Neuronal stem cell (in vitro differentiated cells): ENCODE measurements at regions not wholly inside any gene's neighbourhood (a gene's known extent, or its start where the extent isn't known, plus 50 kb on each side); places are given as distances from the start of the nearest gene placed in this dataset.

Source experiments
- DNase-seq: peaks from one replicate; pipeline ENCODE4 v3.0.0-alpha.2; 2013; ENCODE audit warnings: low spot score
- H2AFZ ChIP-seq: one replicate; pipeline ENCODE4 v1.6.1; 2013; ENCODE audit warnings: mild to moderate bottlenecking, low read length, inconsistent platforms
- H2AK5ac ChIP-seq: 2 replicates; pipeline ENCODE4 v1.6.1; 2013; ENCODE audit warnings: low read depth, mild to moderate bottlenecking, inconsistent platforms, low read length, moderate library complexity, mixed read lengths
- H2BK120ac ChIP-seq: 2 replicates; pipeline ENCODE4 v1.6.1; 2013; ENCODE audit warnings: low read depth, mild to moderate bottlenecking, inconsistent platforms, low read length, moderate library complexity, mixed read lengths
- H2BK12ac ChIP-seq: one replicate; pipeline ENCODE4 v1.6.1; 2013; ENCODE audit warnings: low read length, inconsistent platforms
- H2BK15ac ChIP-seq: 2 replicates; pipeline ENCODE4 v1.6.1; 2013; ENCODE audit warnings: mild to moderate bottlenecking, low read length, inconsistent platforms, mixed read lengths
- H2BK5ac ChIP-seq: one replicate; pipeline ENCODE4 v1.6.1; 2013; ENCODE audit warnings: inconsistent platforms, mild to moderate bottlenecking, low read length, moderate library complexity
- H3K14ac ChIP-seq: one replicate; pipeline ENCODE4 v1.6.1; 2013; ENCODE audit warnings: low read length, inconsistent platforms
- H3K18ac ChIP-seq: 2 replicates; pipeline ENCODE4 v1.6.1; 2013; ENCODE audit warnings: low read length, inconsistent platforms
- H3K23ac ChIP-seq: 2 replicates; pipeline ENCODE4 v1.6.1; 2013; ENCODE audit warnings: low read depth, mild to moderate bottlenecking, mixed read lengths, low read length, inconsistent platforms; ENCODE audit not compliant: poor library complexity
- H3K27ac ChIP-seq: replicated peaks from 3 replicates; pipeline ENCODE4 v1.5.1; 2013; ENCODE audit warnings: low read length, inconsistent platforms
- H3K27me3 ChIP-seq, 3 experiments: 2 replicates each; pipeline ENCODE4 v1.6.1; 2013; ENCODE audit warnings: low read length in 3 of 3, mild to moderate bottlenecking in 2 of 3, inconsistent platforms in 1 of 3, low read depth in 1 of 3, mixed read lengths in 1 of 3, moderate library complexity in 1 of 3; ENCODE audit not compliant: control insufficient read depth in 3 of 3, insufficient read depth in 3 of 3
- H3K36me3 ChIP-seq, 2 donors: replicated peaks in 1 of 2; 2 replicates each; pipeline ENCODE4 v1.6.1; 2013; ENCODE audit warnings: low read length in 2 of 2; ENCODE audit not compliant: control insufficient read depth in 2 of 2, insufficient read depth in 2 of 2
- H3K4ac ChIP-seq: 2 replicates; pipeline ENCODE4 v1.6.1; 2013; ENCODE audit warnings: inconsistent platforms, mild to moderate bottlenecking, low read length, moderate library complexity
- H3K4me1 ChIP-seq, 2 donors: 1 replicate in 1 of 2; 2 replicates in 1 of 2; pipeline ENCODE4 v1.6.1; 2013; ENCODE audit warnings: low read length in 2 of 2, low read depth in 1 of 2; ENCODE audit not compliant: control insufficient read depth in 2 of 2, insufficient read depth in 1 of 2
- H3K4me2 ChIP-seq: one replicate; pipeline ENCODE4 v1.6.1; 2013; ENCODE audit warnings: mild to moderate bottlenecking, low read length, inconsistent platforms; ENCODE audit not compliant: insufficient read depth, poor library complexity, severe bottlenecking
- H3K4me3 ChIP-seq, 2 donors: 2 replicates each; pipeline ENCODE4 v1.5.1; 2013; ENCODE audit warnings: low read length in 2 of 2, mild to moderate bottlenecking in 2 of 2, inconsistent platforms in 1 of 2, moderate library complexity in 1 of 2
- H3K79me1 ChIP-seq: one replicate; pipeline ENCODE4 v1.6.1; 2013; ENCODE audit warnings: low read depth, mild to moderate bottlenecking, inconsistent platforms, low read length, moderate library complexity
- H3K9ac ChIP-seq: one replicate; pipeline ENCODE4 v1.6.1; 2013; ENCODE audit warnings: mild to moderate bottlenecking, low read depth, low read length, inconsistent platforms; ENCODE audit not compliant: poor library complexity
- H3K9me3 ChIP-seq, 2 donors: replicated peaks in 1 of 2; 2 replicates each; pipeline versions ENCODE3 to v1.6.1; 2013; ENCODE audit warnings: low read length in 2 of 2, mild to moderate bottlenecking in 2 of 2, inconsistent platforms in 1 of 2, low read depth in 1 of 2, mixed read lengths in 1 of 2, moderate library complexity in 1 of 2; ENCODE audit not compliant: control insufficient read depth in 2 of 2, insufficient read depth in 1 of 2
- H4K8ac ChIP-seq: one replicate; pipeline ENCODE4 v1.6.1; 2013; ENCODE audit warnings: low read depth, mild to moderate bottlenecking, inconsistent platforms, low read length, moderate library complexity
- H4K91ac ChIP-seq: one replicate; pipeline ENCODE4 v1.6.1; 2013; ENCODE audit warnings: low read length, low read depth, mild to moderate bottlenecking, inconsistent platforms; ENCODE audit not compliant: poor library complexity
- WGBS, 2 donors: extraction: QIAGEN DNeasy Blood & Tissue Kit; methylation state at CpG; one replicate each; pipeline ENCODE4 v1.1.7; 2013; ENCODE audit warnings: missing lambda C conversion rate in 2 of 2, mixed read lengths in 1 of 2; ENCODE audit not compliant: insufficient read length in 2 of 2, insufficient replicate concordance in 1 of 2; ENCODE audit errors: extremely low coverage in 2 of 2; 5-methylcytosine and 5-hydroxymethylcytosine counted together

DNA sequence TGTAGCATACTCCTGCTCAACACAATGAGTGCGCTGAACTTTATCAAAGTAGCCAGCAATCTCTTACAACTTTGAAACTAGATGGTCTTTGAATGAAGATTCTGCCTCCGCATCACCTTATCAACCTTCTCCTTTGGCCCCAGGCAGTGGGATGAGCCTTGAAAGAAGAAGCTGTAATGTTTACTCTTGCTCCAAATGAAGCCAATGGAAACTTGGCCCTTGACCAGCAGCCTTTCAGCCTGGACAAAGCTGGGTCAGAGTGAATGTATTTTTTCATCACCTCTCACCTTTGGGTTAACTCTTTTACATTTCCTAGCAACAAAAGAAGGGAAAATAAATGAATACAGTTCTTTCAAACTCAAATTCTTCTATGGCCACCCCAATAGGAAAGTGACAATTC is 359.1 kb downstream of the KCNA4 start:
- Histone ChIP-seq H2BK5ac (no peak overlapping the region), H2BK15ac (no peak overlapping the region), H3K4ac (no peak overlapping the region), H2BK12ac (no peak overlapping the region), H3K18ac (no peak overlapping the region), H2AFZ (no peak overlapping the region), H2BK120ac (no peak overlapping the region), H3K4me3 (no peak overlapping the region), H3K9me3 (no peaks in the 10 kb centered on the region), H3K27me3 (peaks cover 0 to 12% (median 0%) of the 10 kb centered on the region in 3 experiments), H3K4me2 (no peak overlapping the region), H3K9ac (no peak overlapping the region), H3K27ac (no peak overlapping the region), H3K14ac (no peak overlapping the region), H4K8ac (no peak overlapping the region), H2AK5ac (no peak overlapping the region), H4K91ac (no peak overlapping the region), H3K79me1 (no peaks in the 10 kb centered on the region), H3K4me1 (no peaks in the 10 kb centered on the region), H3K23ac (no peak overlapping the region), H3K36me3 (no peaks in the 10 kb centered on the region)
- no peak for DNase-seq
- WGBS, 2 donors, result no CpG with 5 or more reads among the region's 2 CpGs

DNA sequence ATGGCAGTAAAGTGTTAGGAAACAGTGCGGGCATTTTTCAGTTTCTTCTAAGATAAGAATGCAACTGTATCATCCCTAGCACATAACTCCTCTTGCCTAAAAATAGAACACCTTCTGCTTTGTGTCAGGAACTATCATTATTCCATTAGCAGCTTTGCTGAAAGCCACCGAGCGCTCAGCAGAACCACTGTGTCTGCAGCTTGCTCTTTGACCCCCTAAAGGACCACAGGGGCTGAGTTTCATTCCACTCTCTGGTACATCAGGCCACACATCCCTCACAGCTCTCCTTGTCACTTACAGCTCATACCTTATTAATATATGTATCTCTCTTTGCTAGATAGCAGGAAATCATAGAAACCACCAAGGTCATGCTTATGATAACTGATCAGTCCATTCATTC is 360.2 kb downstream of the KCNA4 start:
- no peak overlapping the region for H4K8ac ChIP-seq
- H3K4me3 ChIP-seq, result no peak overlapping the region
- no peak overlapping the region for H2AK5ac ChIP-seq
- H3K4me1 ChIP-seq, result no peaks in the 10 kb centered on the region
- no peak overlapping the region for H3K14ac ChIP-seq
- no peak overlapping the region for H3K23ac ChIP-seq
- H2BK15ac ChIP-seq, result no peak overlapping the region
- no peak overlapping the region for H4K91ac ChIP-seq
- no peak overlapping the region for H2BK120ac ChIP-seq
- no CpG with 5 or more reads among the region's 3 CpGs for WGBS, 2 donors
- H3K27me3 ChIP-seq, result peaks cover 0 to 12% (median 0%) of the 10 kb centered on the region in 3 experiments
- no peak overlapping the region for H2AFZ ChIP-seq
- H3K27ac ChIP-seq, result no peak overlapping the region
- no peak overlapping the region for H3K4ac ChIP-seq
- no peak overlapping the region for H2BK5ac ChIP-seq
- DNase-seq, result no peak
- no peak overlapping the region for H3K18ac ChIP-seq
- H3K79me1 ChIP-seq, result no peaks in the 10 kb centered on the region
- no peak overlapping the region for H3K9ac ChIP-seq
- H2BK12ac ChIP-seq, result no peak overlapping the region
- no peak overlapping the region for H3K4me2 ChIP-seq
- H3K36me3 ChIP-seq, result no peaks in the 10 kb centered on the region
- H3K9me3 ChIP-seq, result no peaks in the 10 kb centered on the region

DNA sequence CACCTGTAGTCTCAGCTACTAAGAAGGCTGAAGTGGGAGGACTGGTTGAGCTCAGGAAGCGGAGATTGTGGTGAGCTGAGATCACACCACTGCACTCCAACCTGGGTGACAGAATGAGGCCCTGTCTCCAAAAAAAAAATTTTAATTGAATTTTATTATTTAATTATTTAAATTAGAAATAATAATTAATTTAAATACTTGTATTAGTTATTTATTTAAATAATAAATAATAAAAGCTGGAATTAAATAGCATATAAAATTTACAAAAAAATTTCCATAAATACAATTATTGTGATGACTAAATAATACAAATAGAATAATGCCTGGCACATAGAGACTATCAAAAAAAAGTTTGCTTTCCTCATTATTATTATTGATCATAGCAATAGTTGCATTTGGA is 371.5 kb downstream of the KCNA4 start:
- Histone ChIP-seq H2BK15ac (no peak overlapping the region), H3K4ac (no peak overlapping the region), H4K91ac (no peak overlapping the region), H3K23ac (no peak overlapping the region), H3K18ac (no peak overlapping the region), H4K8ac (no peak overlapping the region), H2BK12ac (no peak overlapping the region), H3K4me1 (no peaks in the 10 kb centered on the region), H3K27me3 (no peaks in the 10 kb centered on the region), H3K14ac (no peak overlapping the region), H3K27ac (no peak overlapping the region), H3K36me3 (no peaks in the 10 kb centered on the region), H2BK5ac (no peak overlapping the region), H3K9me3 (no peaks in the 10 kb centered on the region), H3K79me1 (no peaks in the 10 kb centered on the region), H2AK5ac (no peak overlapping the region), H3K4me3 (no peak overlapping the region), H3K9ac (no peak overlapping the region), H2BK120ac (no peak overlapping the region), H2AFZ (no peak overlapping the region), H3K4me2 (no peak overlapping the region)
- WGBS, 2 donors, result no CpG with 5 or more reads among the region's 1 CpG
- DNase-seq, result no peak

DNA sequence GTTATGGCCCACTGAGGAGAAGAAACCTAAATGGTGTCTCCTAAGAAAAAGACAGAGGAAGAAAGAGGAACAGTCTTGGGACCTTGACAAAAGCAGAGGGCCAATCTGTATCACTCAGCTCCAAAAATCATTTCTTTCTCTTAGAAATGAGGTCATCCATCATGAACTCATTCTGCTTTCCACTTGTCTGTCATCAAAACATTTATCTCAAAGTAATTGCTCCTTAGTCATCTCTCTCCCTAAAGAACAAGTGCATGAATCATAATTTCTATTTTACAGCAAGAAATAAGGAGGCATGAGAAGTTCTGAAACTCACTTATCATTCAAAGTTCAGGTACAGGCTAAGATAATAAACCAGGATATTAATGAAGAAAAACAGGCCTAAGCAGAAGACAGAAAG is 375.6 kb downstream of the KCNA4 start:
- Histone ChIP-seq H3K18ac (no peak overlapping the region), H2BK120ac (no peak overlapping the region), H3K27ac (no peak overlapping the region)

More for the DNA sequence above, 375.6 kb downstream of the KCNA4 start:
- Histone ChIP-seq H2AFZ (no peak overlapping the region), H2BK12ac (no peak overlapping the region), H3K36me3 (no peaks in the 10 kb centered on the region), H3K79me1 (no peaks in the 10 kb centered on the region), H3K4me3 (no peak overlapping the region), H2AK5ac (no peak overlapping the region), H3K23ac (no peak overlapping the region), H4K8ac (no peak overlapping the region), H3K4me1 (no peaks in the 10 kb centered on the region), H3K9ac (no peak overlapping the region), H3K4me2 (no peak overlapping the region), H2BK15ac (no peak overlapping the region), H3K27me3 (no peaks in the 10 kb centered on the region), H2BK5ac (no peak overlapping the region), H4K91ac (no peak overlapping the region), H3K9me3 (no peaks in the 10 kb centered on the region), H3K14ac (no peak overlapping the region), H3K4ac (no peak overlapping the region)
- no peak for DNase-seq
